H1 (cell line): ENCODE measurements at regions not wholly inside any gene's neighbourhood (a gene's known extent, or its start where the extent isn't known, plus 50 kb on each side); places are given as distances from the start of the nearest gene placed in this dataset.

Experiments used
- CTCF ChIA-PET: fragments of 300-600 bp; sonication (Branson Sonifier 250); formaldehyde crosslinking; loops from one replicate; lab custom pipeline; 2021; ENCODE audit not compliant: partially characterized antibody; lab: Charles Lee
- POLR2A ChIA-PET: fragments of 300-600 bp; sonication (Branson Sonifier 250); formaldehyde crosslinking; loops from one replicate; lab custom pipeline; 2021; ENCODE audit warnings: inconsistent platforms; ENCODE audit not compliant: partially characterized antibody; lab: Charles Lee
- DNase-seq, 2 experiments: peaks; one replicate each; pipeline versions ENCODE4 v3.0.0 to v3.0.0-alpha.2; 2010 to 2022; ENCODE audit warnings: low spot score in 2 of 2, low read depth in 1 of 2, mixed read lengths in 1 of 2
- FAIRE-seq: peaks from 2 replicates; lab custom pipeline; 2011; peaks lifted over from hg19 to GRCh38; lab: Jason Lieb, UNC
- H2AFZ ChIP-seq: 2 replicates; pipeline ENCODE4 v1.8.1; 2012; ENCODE audit warnings: low read length, inconsistent platforms
- H2AK5ac ChIP-seq: 2 replicates; pipeline ENCODE4 v1.6.1; 2013; ENCODE audit warnings: low read depth, low read length
- H2BK120ac ChIP-seq: replicated peaks from 2 replicates; pipeline ENCODE3; 2013; ENCODE audit warnings: low read depth, low read length, inconsistent platforms
- H2BK12ac ChIP-seq: 2 replicates; pipeline ENCODE4 v1.6.1; 2013; ENCODE audit warnings: low read depth, low read length
- H2BK15ac ChIP-seq: 2 replicates; pipeline ENCODE4 v1.6.1; 2013; ENCODE audit warnings: low read length
- H2BK20ac ChIP-seq: 2 replicates; pipeline ENCODE4 v1.6.1; 2013; ENCODE audit warnings: low read length
- H2BK5ac ChIP-seq: 2 replicates; pipeline ENCODE4 v1.6.1; 2013; ENCODE audit warnings: low read depth, low read length
- H3K14ac ChIP-seq: 2 replicates; pipeline ENCODE4 v1.6.1; 2013; ENCODE audit warnings: inconsistent platforms; ENCODE audit not compliant: insufficient read length
- H3K18ac ChIP-seq: 2 replicates; pipeline ENCODE4 v1.6.1; 2013; ENCODE audit warnings: low read length; ENCODE audit errors: extremely low read depth
- H3K23ac ChIP-seq: 2 replicates; pipeline ENCODE4 v1.6.1; 2013; ENCODE audit warnings: inconsistent platforms; ENCODE audit not compliant: insufficient read length
- H3K23me2 ChIP-seq: 2 replicates; pipeline ENCODE4 v1.6.1; 2013; ENCODE audit warnings: low read depth, low read length
- H3K27ac ChIP-seq: 2 replicates; pipeline ENCODE4 v1.6.1; 2011; ENCODE audit warnings: low read depth, low read length, inconsistent platforms
- H3K27me3 ChIP-seq, 4 experiments: replicated peaks in 1 of 4; 1 replicate in 1 of 4; 2 replicates in 3 of 4; pipeline versions ENCODE4 v1.6.1 to v1.8.1; 2011 to 2013; ENCODE audit warnings: low read length in 3 of 4, mild to moderate bottlenecking in 3 of 4, inconsistent platforms in 2 of 4, mixed read lengths in 2 of 4, moderate library complexity in 1 of 4; ENCODE audit not compliant: control insufficient read depth in 3 of 4, insufficient read depth in 3 of 4; ENCODE audit errors: extremely low read depth in 1 of 4
- H3K36me3 ChIP-seq, 4 experiments: 2 replicates each; pipeline versions ENCODE4 v1.6.1 to v1.8.1; 2011 to 2013; ENCODE audit warnings: mild to moderate bottlenecking in 4 of 4, low read length in 3 of 4, moderate library complexity in 2 of 4, control low read depth in 1 of 4, inconsistent platforms in 1 of 4; ENCODE audit not compliant: insufficient read depth in 4 of 4, control insufficient read depth in 2 of 4
- H3K4ac ChIP-seq: replicated peaks from 2 replicates; pipeline ENCODE3; 2013; ENCODE audit warnings: low read length, low read depth, mixed read lengths, inconsistent platforms; ENCODE audit not compliant: insufficient read length
- H3K4me1 ChIP-seq, 4 experiments: replicated peaks in 1 of 4; 1 replicate in 1 of 4; 2 replicates in 3 of 4; pipeline versions ENCODE4 v1.6.1 to v1.8.1; 2011 to 2013; ENCODE audit warnings: low read length in 3 of 4, inconsistent platforms in 2 of 4, mixed read lengths in 1 of 4; ENCODE audit not compliant: insufficient read depth in 4 of 4, control insufficient read depth in 3 of 4
- H3K4me2 ChIP-seq, 2 experiments: 2 replicates each; pipeline versions ENCODE4 v1.6.1 to v1.8.1; 2011 to 2013; ENCODE audit warnings: low read depth in 2 of 2, low read length in 2 of 2, control low read depth in 1 of 2, inconsistent platforms in 1 of 2, mild to moderate bottlenecking in 1 of 2; ENCODE audit not compliant: insufficient read depth in 1 of 2
- H3K4me3 ChIP-seq, 4 experiments: fragments of 200-600, 300-600 bp in 1 of 4; sonication (generic), shearing (Covaris generic), sonication (Bioruptor Twin) in 1 of 4; 2 replicates each; pipeline versions ENCODE4 v1.5.1 to v1.8.1; 2011 to 2016; ENCODE audit warnings: low read length in 4 of 4, low read depth in 3 of 4, control low read depth in 2 of 4, inconsistent platforms in 2 of 4, mild to moderate bottlenecking in 2 of 4, mixed read lengths in 1 of 4, moderate library complexity in 1 of 4; ENCODE audit not compliant: insufficient read depth in 2 of 4; ENCODE audit errors: extremely low read depth in 1 of 4
- H3K56ac ChIP-seq: replicated peaks from 2 replicates; pipeline ENCODE3; 2013; ENCODE audit warnings: low read depth, mild to moderate bottlenecking, mixed read lengths, low read length, inconsistent platforms; ENCODE audit not compliant: insufficient read length
- H3K79me1 ChIP-seq: 2 replicates; pipeline ENCODE4 v1.6.1; 2013; ENCODE audit warnings: low read depth, low read length, control low read depth
- H3K79me2 ChIP-seq, 2 experiments: 2 replicates each; pipeline versions ENCODE4 v1.6.1 to v1.8.1; 2012 to 2013; ENCODE audit warnings: low read length in 2 of 2, mild to moderate bottlenecking in 2 of 2, inconsistent platforms in 1 of 2; ENCODE audit not compliant: insufficient read depth in 2 of 2, control insufficient read depth in 1 of 2
- H3K9ac ChIP-seq, 4 experiments: replicated peaks in 1 of 4; 1 replicate in 1 of 4; 2 replicates in 3 of 4; pipeline versions ENCODE4 v1.6.1 to v1.8.1; 2011 to 2013; ENCODE audit warnings: low read depth in 3 of 4, low read length in 3 of 4, control low read depth in 2 of 4, mild to moderate bottlenecking in 2 of 4, moderate library complexity in 2 of 4, inconsistent platforms in 1 of 4; ENCODE audit errors: extremely low read depth in 1 of 4
- H3K9me3 ChIP-seq, 2 experiments: 2 replicates each; pipeline versions ENCODE4 v1.6.1 to v1.8.1; 2012 to 2013; ENCODE audit warnings: mild to moderate bottlenecking in 2 of 2, moderate library complexity in 2 of 2, control low read depth in 1 of 2, inconsistent platforms in 1 of 2, low read depth in 1 of 2, low read length in 1 of 2, mixed read lengths in 1 of 2; ENCODE audit not compliant: insufficient read depth in 2 of 2
- H4K20me1 ChIP-seq, 2 experiments: replicated peaks in 1 of 2; 2 replicates each; pipeline versions ENCODE3 to v1.8.1; 2011 to 2013; ENCODE audit warnings: inconsistent platforms in 2 of 2, low read length in 2 of 2, mild to moderate bottlenecking in 1 of 2; ENCODE audit not compliant: insufficient read depth in 2 of 2, control insufficient read depth in 1 of 2
- H4K5ac ChIP-seq: 2 replicates; pipeline ENCODE4 v1.6.1; 2013; ENCODE audit warnings: low read length, low read depth, mixed read lengths, inconsistent platforms; ENCODE audit not compliant: insufficient read length
- H4K8ac ChIP-seq: 2 replicates; pipeline ENCODE4 v1.8.0; 2013; ENCODE audit warnings: mild to moderate bottlenecking, moderate library complexity, low read length, inconsistent platforms; ENCODE audit not compliant: insufficient read depth; ENCODE audit errors: extremely low read depth
- H4K91ac ChIP-seq: replicated peaks from 2 replicates; pipeline ENCODE3; 2013; ENCODE audit warnings: low read length, mixed read lengths, inconsistent platforms; ENCODE audit not compliant: insufficient read length
- BACH1 ChIP-seq: IDR thresholded peaks from 2 replicates; pipeline ENCODE4 v1.6.1; 2012; ENCODE audit warnings: low read length, improper control_type of control experiment
- CBX5 ChIP-seq: fragments of 300-800, 300-1000 bp; sonication (generic); IDR thresholded peaks from 2 replicates; pipeline ENCODE4 v1.7.1; 2016; ENCODE audit warnings: antibody characterized with exemption, low read length, low read depth
- CHD1 ChIP-seq: IDR thresholded peaks from 2 replicates; pipeline ENCODE4 v1.6.1; 2012; ENCODE audit warnings: low read depth, low read length, improper control_type of control experiment
- CTBP2 ChIP-seq: IDR thresholded peaks from 2 replicates; pipeline ENCODE4 v1.7.0; 2011; ENCODE audit warnings: borderline replicate concordance, mild to moderate bottlenecking, moderate library complexity, mixed read lengths, low read length; ENCODE audit not compliant: insufficient read depth, insufficient read length
- JUN ChIP-seq: IDR thresholded peaks from 2 replicates; pipeline ENCODE4 v1.6.1; 2011; ENCODE audit warnings: low read depth, mild to moderate bottlenecking, improper control_type of control experiment, low read length
- KDM4A ChIP-seq: IDR thresholded peaks from one replicate; pipeline ENCODE4 v1.7.1; 2012; ENCODE audit warnings: low read depth, mild to moderate bottlenecking, moderate library complexity, low read length, inconsistent platforms; ENCODE audit not compliant: severe bottlenecking
- KDM5A ChIP-seq: fragments of 200-600 bp; IDR thresholded peaks from 2 replicates; pipeline ENCODE4 v1.7.1; 2012; ENCODE audit warnings: mild to moderate bottlenecking, low read length, inconsistent platforms, mixed read lengths
- POLR2AphosphoS5 ChIP-seq: IDR thresholded peaks from 2 replicates; pipeline ENCODE4 v1.6.1; 2011; ENCODE audit warnings: low read depth, low read length
- RBBP5 ChIP-seq: IDR thresholded peaks from 2 replicates; pipeline ENCODE4 v1.7.1; 2012; ENCODE audit warnings: low read depth, mild to moderate bottlenecking, inconsistent platforms, low read length, moderate library complexity, borderline replicate concordance
- RFX5 ChIP-seq: IDR thresholded peaks from 2 replicates; pipeline ENCODE4 v1.6.1; 2011; ENCODE audit warnings: low read depth, low read length, improper control_type of control experiment, borderline replicate concordance
- RNF2 ChIP-seq: fragments of 200-900, 300-1000 bp; sonication (generic); IDR thresholded peaks from 2 replicates; pipeline ENCODE4 v1.7.1; 2016; ENCODE audit warnings: borderline replicate concordance, low read depth, mild to moderate bottlenecking, antibody characterized with exemption, low read length; ENCODE audit not compliant: poor library complexity, severe bottlenecking; ENCODE audit errors: missing control alignments
- RXRA ChIP-seq: IDR thresholded peaks from 2 replicates; pipeline ENCODE4 v1.6.1; 2011; ENCODE audit warnings: low read depth, mild to moderate bottlenecking, low read length, moderate library complexity; ENCODE audit not compliant: insufficient read depth
- SIX5 ChIP-seq: IDR thresholded peaks from 2 replicates; pipeline ENCODE4 v1.6.1; 2011; ENCODE audit warnings: mild to moderate bottlenecking, low read depth, low read length
- SUZ12 ChIP-seq: fragments of 200-600 bp; sonication (generic); IDR thresholded peaks from 2 replicates; pipeline ENCODE4 v1.6.1; 2012; ENCODE audit warnings: mild to moderate bottlenecking, inconsistent platforms, low read length, moderate library complexity, mixed read lengths
- TBP ChIP-seq: IDR thresholded peaks from 2 replicates; pipeline ENCODE4 v1.6.1; 2011; ENCODE audit warnings: low read depth, low read length, improper control_type of control experiment
- YY1 ChIP-seq: IDR thresholded peaks from 2 replicates; pipeline ENCODE4 v1.6.1; 2011; ENCODE audit warnings: low read depth, mild to moderate bottlenecking, low read length

DNA sequence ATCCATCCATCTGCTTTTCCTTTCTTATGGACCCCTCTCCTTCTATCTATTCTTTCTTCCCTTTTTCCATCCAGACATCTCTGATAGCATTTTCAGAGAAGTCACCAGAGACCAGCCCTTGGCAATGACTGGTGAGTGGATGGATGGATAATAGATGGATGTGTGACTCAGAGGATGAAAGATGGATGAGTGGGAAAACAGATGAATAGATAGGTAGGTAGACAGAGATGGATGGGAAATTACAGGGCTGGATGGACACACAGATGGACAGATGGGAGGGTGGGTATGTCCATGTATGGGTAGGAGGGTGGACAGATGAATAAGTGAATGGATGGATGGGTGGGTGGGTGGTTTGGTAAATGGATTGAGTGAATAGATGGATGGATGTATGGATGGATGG, 101.0 kb downstream of the LITAF start:
- no peak overlapping the region for H4K5ac ChIP-seq
- H4K20me1 ChIP-seq = no peaks in the 10 kb centered on the region
- no peak overlapping the region for H3K18ac ChIP-seq
- H3K4me1 ChIP-seq = no peaks in the 10 kb centered on the region
- H3K27me3 ChIP-seq = no peaks in the 10 kb centered on the region
- H3K56ac ChIP-seq = no peak overlapping the region
- H4K91ac ChIP-seq = no peak overlapping the region
- no peak overlapping the region for H3K4ac ChIP-seq
- H3K79me2 ChIP-seq = no peaks in the 10 kb centered on the region
- H3K9ac ChIP-seq = no peak overlapping the region
- no peak overlapping the region for H3K14ac ChIP-seq
- H3K27ac ChIP-seq = no peak overlapping the region
- no peaks in the 10 kb centered on the region for H3K79me1 ChIP-seq
- peaks cover 0 to 36% (median 19%) of the 10 kb centered on the region in 4 experiments; a peak in 6 of 8 replicates for H3K36me3 ChIP-seq
- no peak overlapping the region for H2BK12ac ChIP-seq
- H3K23me2 ChIP-seq = peaks cover 6% of the 10 kb centered on the region; the same call in 1 of the 2 replicates
- H3K23ac ChIP-seq = no peak overlapping the region
- no peak overlapping the region for H2BK120ac ChIP-seq
- CTCF ChIA-PET = no interaction called here
- no peak overlapping the region for H3K4me3 ChIP-seq
- no peak for DNase-seq
- POLR2A ChIA-PET = no interaction called here
- H2BK20ac ChIP-seq = no peak overlapping the region
- H2AK5ac ChIP-seq = no peak overlapping the region
- H2BK5ac ChIP-seq = no peak overlapping the region
- no peak overlapping the region for H3K4me2 ChIP-seq
- no peak overlapping the region for H2BK15ac ChIP-seq
- no peak for FAIRE-seq
- H3K9me3 ChIP-seq = peaks cover 10 to 12% of the 10 kb centered on the region in 2 experiments
- no peak overlapping the region for H2AFZ ChIP-seq
- no peak overlapping the region for H4K8ac ChIP-seq
- TF ChIP-seq JUN = no peak
- TF ChIP-seq CHD1 = no peak
- TF ChIP-seq CTBP2 = no peak
- TF ChIP-seq RNF2 = no peak
- no peak for TF ChIP-seq YY1
- TF ChIP-seq RFX5 = no peak
- no peak for TF ChIP-seq TBP
- TF ChIP-seq KDM5A = no peak
- no peak for TF ChIP-seq BACH1
- TF ChIP-seq POLR2AphosphoS5 = no peak
- no peak for TF ChIP-seq KDM4A
- no peak for TF ChIP-seq CBX5
- no peak for TF ChIP-seq RBBP5
- no peak for TF ChIP-seq SUZ12
- no peak for TF ChIP-seq SIX5
- no peak for TF ChIP-seq RXRA
